H1 (cell line): ENCODE measurements at regions not wholly inside any gene's neighbourhood (a gene's known extent, or its start where the extent isn't known, plus 50 kb on each side); places are given as distances from the start of the nearest gene placed in this dataset.

Source experiments
- CTCF ChIA-PET: fragments of 300-600 bp; sonication (Branson Sonifier 250); formaldehyde crosslinking; loops from one replicate; lab custom pipeline; 2021; ENCODE audit not compliant: partially characterized antibody; lab: Charles Lee
- POLR2A ChIA-PET: fragments of 300-600 bp; sonication (Branson Sonifier 250); formaldehyde crosslinking; loops from one replicate; lab custom pipeline; 2021; ENCODE audit warnings: inconsistent platforms; ENCODE audit not compliant: partially characterized antibody; lab: Charles Lee
- DNase-seq, 2 experiments: peaks; one replicate each; pipeline versions ENCODE4 v3.0.0 to v3.0.0-alpha.2; 2010 to 2022; ENCODE audit warnings: low spot score in 2 of 2, low read depth in 1 of 2, mixed read lengths in 1 of 2
- FAIRE-seq: peaks from 2 replicates; lab custom pipeline; 2011; peaks lifted over from hg19 to GRCh38; lab: Jason Lieb, UNC
- H2AFZ ChIP-seq: 2 replicates; pipeline ENCODE4 v1.8.1; 2012; ENCODE audit warnings: low read length, inconsistent platforms
- H2AK5ac ChIP-seq: 2 replicates; pipeline ENCODE4 v1.6.1; 2013; ENCODE audit warnings: low read depth, low read length
- H2BK120ac ChIP-seq: replicated peaks from 2 replicates; pipeline ENCODE3; 2013; ENCODE audit warnings: low read depth, low read length, inconsistent platforms
- H2BK12ac ChIP-seq: 2 replicates; pipeline ENCODE4 v1.6.1; 2013; ENCODE audit warnings: low read depth, low read length
- H2BK15ac ChIP-seq: 2 replicates; pipeline ENCODE4 v1.6.1; 2013; ENCODE audit warnings: low read length
- H2BK20ac ChIP-seq: 2 replicates; pipeline ENCODE4 v1.6.1; 2013; ENCODE audit warnings: low read length
- H2BK5ac ChIP-seq: 2 replicates; pipeline ENCODE4 v1.6.1; 2013; ENCODE audit warnings: low read depth, low read length
- H3K14ac ChIP-seq: 2 replicates; pipeline ENCODE4 v1.6.1; 2013; ENCODE audit warnings: inconsistent platforms; ENCODE audit not compliant: insufficient read length
- H3K18ac ChIP-seq: 2 replicates; pipeline ENCODE4 v1.6.1; 2013; ENCODE audit warnings: low read length; ENCODE audit errors: extremely low read depth
- H3K23ac ChIP-seq: 2 replicates; pipeline ENCODE4 v1.6.1; 2013; ENCODE audit warnings: inconsistent platforms; ENCODE audit not compliant: insufficient read length
- H3K23me2 ChIP-seq: 2 replicates; pipeline ENCODE4 v1.6.1; 2013; ENCODE audit warnings: low read depth, low read length
- H3K27ac ChIP-seq: 2 replicates; pipeline ENCODE4 v1.6.1; 2011; ENCODE audit warnings: low read depth, low read length, inconsistent platforms
- H3K27me3 ChIP-seq, 4 experiments: replicated peaks in 1 of 4; 1 replicate in 1 of 4; 2 replicates in 3 of 4; pipeline versions ENCODE4 v1.6.1 to v1.8.1; 2011 to 2013; ENCODE audit warnings: low read length in 3 of 4, mild to moderate bottlenecking in 3 of 4, inconsistent platforms in 2 of 4, mixed read lengths in 2 of 4, moderate library complexity in 1 of 4; ENCODE audit not compliant: control insufficient read depth in 3 of 4, insufficient read depth in 3 of 4; ENCODE audit errors: extremely low read depth in 1 of 4
- H3K36me3 ChIP-seq, 4 experiments: 2 replicates each; pipeline versions ENCODE4 v1.6.1 to v1.8.1; 2011 to 2013; ENCODE audit warnings: mild to moderate bottlenecking in 4 of 4, low read length in 3 of 4, moderate library complexity in 2 of 4, control low read depth in 1 of 4, inconsistent platforms in 1 of 4; ENCODE audit not compliant: insufficient read depth in 4 of 4, control insufficient read depth in 2 of 4
- H3K4ac ChIP-seq: replicated peaks from 2 replicates; pipeline ENCODE3; 2013; ENCODE audit warnings: low read length, low read depth, mixed read lengths, inconsistent platforms; ENCODE audit not compliant: insufficient read length
- H3K4me1 ChIP-seq, 4 experiments: replicated peaks in 1 of 4; 1 replicate in 1 of 4; 2 replicates in 3 of 4; pipeline versions ENCODE4 v1.6.1 to v1.8.1; 2011 to 2013; ENCODE audit warnings: low read length in 3 of 4, inconsistent platforms in 2 of 4, mixed read lengths in 1 of 4; ENCODE audit not compliant: insufficient read depth in 4 of 4, control insufficient read depth in 3 of 4
- H3K4me2 ChIP-seq, 2 experiments: 2 replicates each; pipeline versions ENCODE4 v1.6.1 to v1.8.1; 2011 to 2013; ENCODE audit warnings: low read depth in 2 of 2, low read length in 2 of 2, control low read depth in 1 of 2, inconsistent platforms in 1 of 2, mild to moderate bottlenecking in 1 of 2; ENCODE audit not compliant: insufficient read depth in 1 of 2
- H3K4me3 ChIP-seq, 4 experiments: fragments of 200-600, 300-600 bp in 1 of 4; sonication (generic), shearing (Covaris generic), sonication (Bioruptor Twin) in 1 of 4; 2 replicates each; pipeline versions ENCODE4 v1.5.1 to v1.8.1; 2011 to 2016; ENCODE audit warnings: low read length in 4 of 4, low read depth in 3 of 4, control low read depth in 2 of 4, inconsistent platforms in 2 of 4, mild to moderate bottlenecking in 2 of 4, mixed read lengths in 1 of 4, moderate library complexity in 1 of 4; ENCODE audit not compliant: insufficient read depth in 2 of 4; ENCODE audit errors: extremely low read depth in 1 of 4
- H3K56ac ChIP-seq: replicated peaks from 2 replicates; pipeline ENCODE3; 2013; ENCODE audit warnings: low read depth, mild to moderate bottlenecking, mixed read lengths, low read length, inconsistent platforms; ENCODE audit not compliant: insufficient read length
- H3K79me1 ChIP-seq: 2 replicates; pipeline ENCODE4 v1.6.1; 2013; ENCODE audit warnings: low read depth, low read length, control low read depth
- H3K79me2 ChIP-seq, 2 experiments: 2 replicates each; pipeline versions ENCODE4 v1.6.1 to v1.8.1; 2012 to 2013; ENCODE audit warnings: low read length in 2 of 2, mild to moderate bottlenecking in 2 of 2, inconsistent platforms in 1 of 2; ENCODE audit not compliant: insufficient read depth in 2 of 2, control insufficient read depth in 1 of 2
- H3K9ac ChIP-seq, 4 experiments: replicated peaks in 1 of 4; 1 replicate in 1 of 4; 2 replicates in 3 of 4; pipeline versions ENCODE4 v1.6.1 to v1.8.1; 2011 to 2013; ENCODE audit warnings: low read depth in 3 of 4, low read length in 3 of 4, control low read depth in 2 of 4, mild to moderate bottlenecking in 2 of 4, moderate library complexity in 2 of 4, inconsistent platforms in 1 of 4; ENCODE audit errors: extremely low read depth in 1 of 4
- H3K9me3 ChIP-seq, 2 experiments: 2 replicates each; pipeline versions ENCODE4 v1.6.1 to v1.8.1; 2012 to 2013; ENCODE audit warnings: mild to moderate bottlenecking in 2 of 2, moderate library complexity in 2 of 2, control low read depth in 1 of 2, inconsistent platforms in 1 of 2, low read depth in 1 of 2, low read length in 1 of 2, mixed read lengths in 1 of 2; ENCODE audit not compliant: insufficient read depth in 2 of 2
- H4K20me1 ChIP-seq, 2 experiments: replicated peaks in 1 of 2; 2 replicates each; pipeline versions ENCODE3 to v1.8.1; 2011 to 2013; ENCODE audit warnings: inconsistent platforms in 2 of 2, low read length in 2 of 2, mild to moderate bottlenecking in 1 of 2; ENCODE audit not compliant: insufficient read depth in 2 of 2, control insufficient read depth in 1 of 2
- H4K5ac ChIP-seq: 2 replicates; pipeline ENCODE4 v1.6.1; 2013; ENCODE audit warnings: low read length, low read depth, mixed read lengths, inconsistent platforms; ENCODE audit not compliant: insufficient read length
- H4K8ac ChIP-seq: 2 replicates; pipeline ENCODE4 v1.8.0; 2013; ENCODE audit warnings: mild to moderate bottlenecking, moderate library complexity, low read length, inconsistent platforms; ENCODE audit not compliant: insufficient read depth; ENCODE audit errors: extremely low read depth
- H4K91ac ChIP-seq: replicated peaks from 2 replicates; pipeline ENCODE3; 2013; ENCODE audit warnings: low read length, mixed read lengths, inconsistent platforms; ENCODE audit not compliant: insufficient read length
- BACH1 ChIP-seq: IDR thresholded peaks from 2 replicates; pipeline ENCODE4 v1.6.1; 2012; ENCODE audit warnings: low read length, improper control_type of control experiment
- CHD1 ChIP-seq: IDR thresholded peaks from 2 replicates; pipeline ENCODE4 v1.6.1; 2012; ENCODE audit warnings: low read depth, low read length, improper control_type of control experiment
- CREB1 ChIP-seq: IDR thresholded peaks from 2 replicates; pipeline ENCODE4 v1.6.1; 2012; ENCODE audit warnings: inconsistent platforms
- CTBP2 ChIP-seq: IDR thresholded peaks from 2 replicates; pipeline ENCODE4 v1.7.0; 2011; ENCODE audit warnings: borderline replicate concordance, mild to moderate bottlenecking, moderate library complexity, mixed read lengths, low read length; ENCODE audit not compliant: insufficient read depth, insufficient read length
- JUN ChIP-seq: IDR thresholded peaks from 2 replicates; pipeline ENCODE4 v1.6.1; 2011; ENCODE audit warnings: low read depth, mild to moderate bottlenecking, improper control_type of control experiment, low read length
- JUND ChIP-seq: IDR thresholded peaks from 2 replicates; pipeline ENCODE4 v1.6.1; 2011; ENCODE audit warnings: mild to moderate bottlenecking, improper control_type of control experiment, low read length
- NANOG ChIP-seq: IDR thresholded peaks from 2 replicates; pipeline ENCODE4 v1.6.1; 2011; ENCODE audit warnings: low read length, low read depth, mild to moderate bottlenecking, inconsistent platforms; ENCODE audit not compliant: insufficient read depth, poor library complexity, severe bottlenecking
- RBBP5 ChIP-seq: IDR thresholded peaks from 2 replicates; pipeline ENCODE4 v1.7.1; 2012; ENCODE audit warnings: low read depth, mild to moderate bottlenecking, inconsistent platforms, low read length, moderate library complexity, borderline replicate concordance
- RFX5 ChIP-seq: IDR thresholded peaks from 2 replicates; pipeline ENCODE4 v1.6.1; 2011; ENCODE audit warnings: low read depth, low read length, improper control_type of control experiment, borderline replicate concordance
- RNF2 ChIP-seq: fragments of 200-900, 300-1000 bp; sonication (generic); IDR thresholded peaks from 2 replicates; pipeline ENCODE4 v1.7.1; 2016; ENCODE audit warnings: borderline replicate concordance, low read depth, mild to moderate bottlenecking, antibody characterized with exemption, low read length; ENCODE audit not compliant: poor library complexity, severe bottlenecking; ENCODE audit errors: missing control alignments
- SAP30 ChIP-seq: fragments of 300-600 bp; sonication (generic); IDR thresholded peaks from 2 replicates; pipeline ENCODE4 v1.7.1; 2012; ENCODE audit warnings: low read length, moderate library complexity, mild to moderate bottlenecking, inconsistent platforms; ENCODE audit not compliant: insufficient read depth, insufficient replicate concordance
- SP1 ChIP-seq: IDR thresholded peaks from 2 replicates; pipeline ENCODE4 v1.6.1; 2011; ENCODE audit warnings: low read depth, low read length
- TEAD4 ChIP-seq: IDR thresholded peaks from 2 replicates; pipeline ENCODE4 v1.6.1; 2012; ENCODE audit warnings: low read depth, low read length, inconsistent platforms, mixed read lengths
- YY1 ChIP-seq: IDR thresholded peaks from 2 replicates; pipeline ENCODE4 v1.6.1; 2011; ENCODE audit warnings: low read depth, mild to moderate bottlenecking, low read length
- WGBS, 2 experiments: shearing (Covaris generic) in 1 of 2; methylation state at CpG; one replicate each; pipeline versions ENCODE4 v1.1.6 to v1.1.7; 2013 to 2015; ENCODE audit warnings: low lambda C conversion rate in 2 of 2, mixed read lengths in 2 of 2, inconsistent platforms in 1 of 2, low coverage in 1 of 2, missing lambda C conversion rate in 1 of 2; ENCODE audit not compliant: insufficient replicate concordance in 2 of 2, insufficient coverage in 1 of 2, insufficient read length in 1 of 2; ENCODE audit errors: extremely low coverage in 1 of 2, missing lambda C conversion rate in 1 of 2; 5-methylcytosine and 5-hydroxymethylcytosine counted together
- TF ChIP-seq, protein P1 (sequence below): IDR thresholded peaks from 2 replicates; pipeline ENCODE4 v1.6.1; 2012; ENCODE audit warnings: inconsistent platforms

DNA sequence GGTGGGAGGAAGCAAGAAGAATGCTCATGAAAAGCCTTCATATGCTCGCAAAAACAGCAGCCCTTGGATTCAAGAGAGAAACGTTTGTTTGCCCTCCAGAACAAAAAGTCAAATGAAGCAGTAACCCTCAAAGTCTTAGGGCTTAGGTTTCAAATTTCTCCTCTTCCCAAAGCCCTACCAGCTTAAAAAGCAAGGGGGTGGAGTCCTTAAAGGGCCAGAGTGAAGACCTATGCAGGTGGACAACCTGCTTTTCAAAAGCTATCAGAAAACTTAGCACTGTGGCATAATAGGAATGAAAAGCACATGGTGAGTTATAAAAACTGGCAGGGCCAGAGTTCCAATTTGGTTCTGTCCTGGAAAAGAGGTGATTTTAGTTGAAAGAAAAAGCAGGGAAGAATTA is 253.3 kb downstream of the NAP1L3 start:
- Histone ChIP-seq H2BK5ac (no peak overlapping the region), H3K4me3 (no peak overlapping the region), H2BK20ac (no peak overlapping the region), H4K5ac (no peak overlapping the region), H3K23ac (no peak overlapping the region), H3K56ac (no peak overlapping the region), H3K36me3 (no peaks in the 10 kb centered on the region), H2BK120ac (no peak overlapping the region), H3K9ac (no peak overlapping the region), H4K20me1 (no peaks in the 10 kb centered on the region), H3K23me2 (no peaks in the 10 kb centered on the region), H3K9me3 (no peaks in the 10 kb centered on the region), H3K27ac (no peak overlapping the region), H3K79me1 (no peaks in the 10 kb centered on the region), H3K79me2 (no peaks in the 10 kb centered on the region), H4K8ac (no peak overlapping the region), H2BK15ac (no peak overlapping the region), H2BK12ac (no peak overlapping the region), H3K4me2 (no peak overlapping the region), H4K91ac (no peak overlapping the region), H3K27me3 (no peaks in the 10 kb centered on the region), H3K4me1 (no peaks in the 10 kb centered on the region), H3K4ac (no peak overlapping the region), H2AK5ac (no peak overlapping the region), H3K18ac (no peak overlapping the region), H3K14ac (no peak overlapping the region), H2AFZ (no peak overlapping the region)
- 70% methylated on average over 2 of the region's 2 CpGs; no CpG with 5 or more reads in 1 of the 2 experiments for WGBS, 2 experiments
- POLR2A ChIA-PET = no interaction called here
- CTCF ChIA-PET = no interaction called here
- FAIRE-seq (no peak), DNase-seq (no peak)
- TF ChIP-seq JUND (no peak), CREB1 (no peak), TEAD4 (no peak), JUN (no peak), RBBP5 (no peak), RFX5 (no peak), SP1 (no peak), RNF2 (no peak), CTBP2 (no peak), NANOG (no peak), YY1 (no peak), CHD1 (no peak), BACH1 (no peak), SAP30 (no peak)
- TF ChIP-seq, protein P1, sequence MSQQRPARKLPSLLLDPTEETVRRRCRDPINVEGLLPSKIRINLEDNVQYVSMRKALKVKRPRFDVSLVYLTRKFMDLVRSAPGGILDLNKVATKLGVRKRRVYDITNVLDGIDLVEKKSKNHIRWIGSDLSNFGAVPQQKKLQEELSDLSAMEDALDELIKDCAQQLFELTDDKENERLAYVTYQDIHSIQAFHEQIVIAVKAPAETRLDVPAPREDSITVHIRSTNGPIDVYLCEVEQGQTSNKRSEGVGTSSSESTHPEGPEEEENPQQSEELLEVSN = no peak
